ENCODE measurements at regions not wholly inside any gene's neighbourhood (a gene's known extent, or its start where the extent isn't known, plus 50 kb on each side); places are given as distances from the start of the nearest gene placed in this dataset.
"Not testable (repeated sequence)": the region's sequence is repeated elsewhere in the genome, so short reads cannot be mapped to it uniquely, and the experiment has no call there.

DNA sequence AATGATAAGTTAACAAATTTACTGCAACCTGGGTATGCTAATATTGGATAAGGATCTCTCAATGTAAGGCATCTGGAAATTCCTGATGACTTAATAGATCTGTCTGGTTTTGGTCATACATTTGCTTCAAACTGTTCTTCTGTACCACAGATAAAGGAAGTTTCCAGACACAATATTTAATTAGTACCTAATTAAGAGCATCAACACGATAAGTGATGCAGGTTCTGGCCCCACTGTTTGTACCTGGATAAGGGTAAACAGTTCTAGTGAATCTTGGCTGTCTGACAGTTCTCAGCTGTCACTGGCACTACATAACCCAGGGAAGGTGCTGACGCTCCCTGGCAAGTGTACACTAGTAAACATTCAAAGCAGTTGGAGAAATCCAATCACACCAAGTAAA is 165.6 kb downstream of the MZT1 start:
- TF ChIP-seq POLR2A (IDR thresholded peaks at IDR 0.05; ENCODE audit: low read length) (no peak), GATA1 (IDR thresholded peaks at IDR 0.05; ENCODE audit: low read depth, low read length) (no peak)

DNA sequence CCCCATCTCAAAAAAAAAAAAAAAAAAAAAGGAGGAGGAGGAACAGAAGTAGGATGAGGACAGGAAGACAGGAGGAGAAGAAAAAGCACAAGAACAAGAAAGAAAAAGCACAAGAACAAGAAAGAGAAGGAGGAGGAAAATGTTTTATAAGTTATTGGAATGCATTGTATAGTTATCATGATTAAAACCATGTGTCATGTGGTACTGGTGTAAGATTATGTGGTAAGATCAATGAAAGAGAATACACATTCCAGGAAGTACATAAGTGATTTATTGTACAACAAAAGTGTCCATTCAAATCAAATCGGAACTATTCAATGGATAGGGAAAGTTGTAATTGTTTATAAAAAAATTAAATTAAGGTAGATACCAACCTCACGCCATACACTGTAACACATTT is 167.7 kb downstream of the MZT1 start:
- no peak for DNase-seq
- no peak for TF ChIP-seq POLR2A (IDR thresholded peaks at IDR 0.05; ENCODE audit: low read length)

More for the DNA sequence above, 165.6 kb downstream of the MZT1 start:
- no peak for DNase-seq

- DNase-seq = no peak
- TF ChIP-seq POLR2A (IDR thresholded peaks at IDR 0.05; ENCODE audit: low read length) (no peak), GATA1 (IDR thresholded peaks at IDR 0.05; ENCODE audit: low read depth, low read length) (no peak)
These were observed 170.5 kb downstream of the MZT1 start for GRCh38 chr13:72556945-72557344.

GRCh38 chr13:72555601-72556000 is 171.8 kb downstream of the MZT1 start:
- no peak for TF ChIP-seq POLR2A (IDR thresholded peaks at IDR 0.05; ENCODE audit: low read length)
- no peak for TF ChIP-seq GATA1 (IDR thresholded peaks at IDR 0.05; ENCODE audit: low read depth, low read length)
- no peak for DNase-seq

DNA sequence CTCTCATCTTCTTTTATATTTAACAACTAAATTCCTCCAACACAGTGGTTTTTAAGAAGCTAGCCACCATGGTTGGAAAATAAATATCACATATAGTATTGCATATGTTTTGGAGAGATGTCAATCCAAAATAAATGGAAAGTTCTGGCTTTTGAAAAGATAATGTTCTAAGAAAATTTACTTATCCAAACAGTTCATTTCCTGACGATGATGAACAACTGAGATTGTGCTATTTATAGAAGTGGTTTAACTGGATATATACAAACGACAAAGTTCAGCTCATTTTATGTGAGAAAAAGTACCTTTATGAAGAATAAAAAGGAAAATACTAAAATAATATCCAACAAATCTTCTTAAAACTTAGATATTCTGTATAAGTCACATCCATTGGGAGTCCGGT is 174.7 kb downstream of the MZT1 start:
- DNase-seq = no peak
- no peak for TF ChIP-seq GATA1 (IDR thresholded peaks at IDR 0.05; ENCODE audit: low read depth, low read length)
- no peak for TF ChIP-seq POLR2A (IDR thresholded peaks at IDR 0.05; ENCODE audit: low read length)

- not testable (repeated sequence) for DNase-seq
These were observed 181.5 kb downstream of the MZT1 start for GRCh38 chr13:72545895-72546294.

- no peak for DNase-seq
- TF ChIP-seq GATA1 (IDR thresholded peaks at IDR 0.05; ENCODE audit: low read depth, low read length) (no peak), POLR2A (IDR thresholded peaks at IDR 0.05; ENCODE audit: low read length) (no peak)
These were observed 182.3 kb downstream of the MZT1 start for GRCh38 chr13:72545030-72545719.

GRCh38 chr13:72544042-72544441 is 183.4 kb downstream of the MZT1 start:
- TF ChIP-seq GATA1 (IDR thresholded peaks at IDR 0.05; ENCODE audit: low read depth, low read length) (no peak), POLR2A (IDR thresholded peaks at IDR 0.05; ENCODE audit: low read length) (no peak)

GRCh38 chr13:72542241-72542640 is 185.2 kb downstream of the MZT1 start:
- no peak for DNase-seq
- TF ChIP-seq GATA1 (IDR thresholded peaks at IDR 0.05; ENCODE audit: low read depth, low read length) = no peak
- TF ChIP-seq POLR2A (IDR thresholded peaks at IDR 0.05; ENCODE audit: low read length) = no peak

More at GRCh38 chr13:72544042-72544441, 183.4 kb downstream of the MZT1 start:
- DNase-seq = no peak

DNA sequence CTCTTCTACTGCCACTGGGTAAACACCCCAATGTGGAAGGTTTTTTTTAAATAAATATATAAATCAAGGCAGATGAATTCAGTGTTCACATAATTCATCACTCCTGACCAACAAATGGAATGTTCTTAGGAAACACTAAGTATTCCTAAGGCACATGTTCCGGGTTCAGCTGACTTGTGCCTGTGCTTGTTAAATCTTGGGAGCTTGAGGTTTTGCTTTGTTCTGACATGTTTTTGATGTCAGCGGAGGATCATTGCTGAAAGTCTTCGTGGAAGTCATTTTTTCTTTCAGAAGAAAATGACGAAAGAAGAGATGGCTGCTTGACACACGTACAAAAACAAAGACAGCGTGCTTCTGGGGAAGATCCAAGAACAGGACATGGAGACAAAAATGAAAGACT is 185.8 kb downstream of the MZT1 start:
- TF ChIP-seq GATA1 (IDR thresholded peaks at IDR 0.05; ENCODE audit: low read depth, low read length) = no peak
- no peak for TF ChIP-seq POLR2A (IDR thresholded peaks at IDR 0.05; ENCODE audit: low read length)
- no peak for DNase-seq

DNA sequence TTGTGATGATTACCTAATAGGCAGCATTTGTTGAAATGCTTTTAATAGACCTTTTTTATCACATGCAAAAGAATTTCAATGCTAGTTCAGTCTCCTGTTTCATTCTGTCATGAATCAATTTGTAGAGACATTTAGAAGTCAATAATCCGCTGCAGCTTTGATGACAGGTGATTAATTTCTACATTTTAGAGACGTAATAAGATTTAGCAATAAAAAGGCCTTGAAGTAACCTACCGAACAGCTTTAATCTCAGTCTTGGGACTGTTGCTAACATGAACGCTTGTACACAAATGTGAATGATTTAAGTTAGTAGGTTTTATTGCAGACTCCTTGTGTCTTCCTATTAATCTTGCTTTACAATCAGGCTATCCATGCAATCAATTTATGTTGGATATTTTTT is 186.5 kb downstream of the MZT1 start:
- no peak for TF ChIP-seq GATA1 (IDR thresholded peaks at IDR 0.05; ENCODE audit: low read depth, low read length)
- TF ChIP-seq POLR2A (IDR thresholded peaks at IDR 0.05; ENCODE audit: low read length) = no peak
- DNase-seq = no peak

DNA sequence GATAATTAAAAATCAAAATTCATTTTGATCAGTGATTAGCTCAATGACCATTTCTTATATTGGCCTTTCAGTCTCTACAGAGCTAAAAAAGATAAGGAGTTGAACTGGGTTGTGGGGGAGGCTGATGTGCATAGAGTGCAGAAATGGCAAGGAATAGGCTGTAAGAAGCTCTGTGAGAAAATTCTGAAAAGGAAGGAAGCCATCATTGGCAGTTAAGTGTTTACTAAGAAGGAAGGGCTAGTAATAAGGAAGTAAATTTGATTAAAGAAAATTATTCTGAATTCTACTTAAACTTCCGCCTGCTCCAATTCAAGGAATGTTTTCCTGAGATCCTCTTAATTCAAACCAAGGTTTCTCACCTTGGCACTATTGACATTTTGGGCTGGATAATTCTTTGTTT is 187.5 kb downstream of the MZT1 start:
- TF ChIP-seq GATA1 (IDR thresholded peaks at IDR 0.05; ENCODE audit: low read depth, low read length) (no peak), POLR2A (IDR thresholded peaks at IDR 0.05; ENCODE audit: low read length) (no peak)
- DNase-seq = no peak

GRCh38 chr13:72537782-72538181 is 189.6 kb downstream of the MZT1 start:
- no peak for DNase-seq
- no peak for TF ChIP-seq POLR2A (IDR thresholded peaks at IDR 0.05; ENCODE audit: low read length)
- TF ChIP-seq GATA1 (IDR thresholded peaks at IDR 0.05; ENCODE audit: low read depth, low read length) = no peak

- DNase-seq = no peak
- TF ChIP-seq GATA1 (IDR thresholded peaks at IDR 0.05; ENCODE audit: low read depth, low read length) (no peak), POLR2A (IDR thresholded peaks at IDR 0.05; ENCODE audit: low read length) (no peak)
These were observed 190.0 kb downstream of the MZT1 start for GRCh38 chr13:72537395-72537780.

DNA sequence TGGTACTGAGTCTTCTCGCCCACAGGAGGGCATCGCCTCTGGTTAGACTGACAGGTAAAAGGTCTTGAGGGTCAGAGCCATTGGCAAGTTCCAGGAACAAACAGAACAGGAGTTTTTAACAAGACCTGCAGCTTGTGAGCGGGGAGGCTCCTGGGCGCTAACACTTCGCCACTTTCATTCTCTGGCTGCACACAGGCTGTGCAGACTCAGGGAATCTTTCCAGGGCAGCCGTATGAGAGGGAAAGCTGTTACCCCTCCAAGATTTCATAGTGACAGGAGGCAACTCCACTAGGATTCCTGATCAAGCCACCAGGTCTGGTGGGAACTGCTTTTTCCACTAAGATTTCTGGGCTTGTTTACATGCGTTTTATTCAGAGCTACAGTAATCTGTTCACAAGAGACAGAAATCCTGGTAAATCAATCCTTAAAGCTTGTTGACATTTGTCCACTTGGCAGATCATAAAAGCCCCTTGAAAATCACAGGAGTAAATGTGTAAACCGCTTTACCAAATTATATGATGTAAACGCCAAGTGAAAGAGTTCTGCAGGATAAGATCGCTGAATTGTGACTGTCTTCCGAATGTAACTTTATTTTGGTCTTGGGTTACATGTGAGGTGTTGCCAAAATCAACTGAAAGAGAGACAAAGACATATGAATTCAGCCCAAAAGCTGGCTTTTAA is 190.6 kb downstream of the MZT1 start:
- no peak for DNase-seq
- no peak for TF ChIP-seq POLR2A (IDR thresholded peaks at IDR 0.05; ENCODE audit: low read length)
- no peak for TF ChIP-seq GATA1 (IDR thresholded peaks at IDR 0.05; ENCODE audit: low read depth, low read length)

Data from erythroblast (primary cell).